WTC11 (cell line): ENCODE measurements at regions not wholly inside any gene's neighbourhood (a gene's known extent, or its start where the extent isn't known, plus 50 kb on each side); places are given as distances from the start of the nearest gene placed in this dataset.

Experiments
- ATAC-seq: fragments of 200-7000 bp; cut with Tn5 transposase; 2 replicates; pipeline ENCODE4 v1.10.0; 2021; ENCODE audit warnings: mild to moderate bottlenecking, moderate library complexity
- CTCF ChIA-PET: fragments of 300-600 bp; sonication (Branson Sonifier 250); formaldehyde crosslinking; loops from one replicate; lab custom pipeline; 2021; ENCODE audit warnings: antibody characterized with exemption; lab: Charles Lee
- POLR2A ChIA-PET: fragments of 350-600 bp; sonication (Branson Sonifier 250); formaldehyde crosslinking; loops from one replicate; lab custom pipeline; 2021; ENCODE audit warnings: antibody characterized with exemption; lab: Charles Lee
- DNase-seq: peaks from one replicate; pipeline ENCODE4 v3.0.0; 2021; ENCODE audit warnings: low spot score
- H3K27ac Mint-ChIP-seq: 2 replicates; pipeline ENCODE4 v1.8.0; 2021; ENCODE audit warnings: mixed read lengths
- H3K27me3 Mint-ChIP-seq: 2 replicates; pipeline ENCODE4 v1.8.0; 2021; ENCODE audit warnings: low read depth, mild to moderate bottlenecking, moderate library complexity, mixed read lengths
- H3K36me3 Mint-ChIP-seq: 2 replicates; pipeline ENCODE4 v1.8.0; 2021; ENCODE audit warnings: mixed read lengths
- H3K4me1 Mint-ChIP-seq: 2 replicates; pipeline ENCODE4 v1.8.0; 2022; ENCODE audit warnings: mixed read lengths
- H3K4me3 Mint-ChIP-seq: 2 replicates; pipeline ENCODE4 v1.8.0; 2021; ENCODE audit warnings: mild to moderate bottlenecking, moderate library complexity, mixed read lengths
- H3K9me3 Mint-ChIP-seq: 2 replicates; pipeline ENCODE4 v1.8.0; 2021; ENCODE audit warnings: mixed read lengths
- AR ChIP-seq: fragments of 250-450 bp; sonication (Bioruptor Pico); IDR thresholded peaks from 2 replicates; pipeline ENCODE4 v1.9.0; 2021; ENCODE audit warnings: mild to moderate bottlenecking
- ERG ChIP-seq: fragments of 250-450 bp; sonication (Bioruptor Pico); IDR thresholded peaks from 2 replicates; pipeline ENCODE4 v1.8.0; 2021; ENCODE audit warnings: mild to moderate bottlenecking
- FOXP4 ChIP-seq: sonication (generic); formaldehyde crosslinking; IDR thresholded peaks from 2 replicates; pipeline ENCODE4 v1.8.0; 2022; ENCODE audit warnings: mild to moderate bottlenecking, missing genetic modification reagents
- HMGA2 ChIP-seq: fragments of 250-450 bp; sonication (Bioruptor Pico); IDR thresholded peaks from 2 replicates; pipeline ENCODE4 v1.4.0; 2021; ENCODE audit warnings: mild to moderate bottlenecking, moderate library complexity
- IRF2 ChIP-seq: sonication (generic); formaldehyde crosslinking; IDR thresholded peaks from 2 replicates; pipeline ENCODE4 v1.8.0; 2022; ENCODE audit warnings: low read depth, missing genetic modification reagents, borderline replicate concordance
- JAZF1 ChIP-seq: fragments of 250-450 bp; sonication (Bioruptor Pico); IDR thresholded peaks from 2 replicates; pipeline ENCODE4 v1.9.0; 2021; ENCODE audit warnings: moderate library complexity, mild to moderate bottlenecking, inconsistent platforms
- JUN ChIP-seq: sonication (generic); formaldehyde crosslinking; IDR thresholded peaks from 2 replicates; pipeline ENCODE4 v1.8.0; 2023; ENCODE audit warnings: mild to moderate bottlenecking, missing genetic modification reagents
- MAX ChIP-seq: sonication (generic); formaldehyde crosslinking; IDR thresholded peaks from 2 replicates; pipeline ENCODE4 v1.8.0; 2022; ENCODE audit warnings: mild to moderate bottlenecking, missing genetic modification reagents
- NFYB ChIP-seq: sonication (generic); formaldehyde crosslinking; conservative IDR thresholded peaks from 2 replicates; pipeline ENCODE4 v1.8.0; 2022; ENCODE audit warnings: low read depth, missing genetic modification reagents
- PRDM15 ChIP-seq: sonication (generic); formaldehyde crosslinking; IDR thresholded peaks from 2 replicates; pipeline ENCODE4 v1.8.0; 2022; ENCODE audit warnings: missing genetic modification reagents
- SOX15 ChIP-seq: fragments of 250-450 bp; sonication (Bioruptor Pico); IDR thresholded peaks from 2 replicates; pipeline ENCODE4 v1.9.0; 2021; ENCODE audit warnings: mild to moderate bottlenecking
- TEAD4 ChIP-seq: sonication (generic); formaldehyde crosslinking; IDR thresholded peaks from 2 replicates; pipeline ENCODE4 v1.8.0; 2022; ENCODE audit warnings: mild to moderate bottlenecking, missing genetic modification reagents
- ZNF317 ChIP-seq: sonication (generic); formaldehyde crosslinking; IDR thresholded peaks from 2 replicates; pipeline ENCODE4 v1.8.1; 2023; ENCODE audit warnings: low read depth, mild to moderate bottlenecking, moderate library complexity, missing genetic modification reagents, borderline replicate concordance
- ZNF425 ChIP-seq: fragments of 250-450 bp; sonication (Bioruptor Pico); conservative IDR thresholded peaks from 2 replicates; pipeline ENCODE4 v1.9.0; 2021; ENCODE audit warnings: mild to moderate bottlenecking

GRCh38 chr1:63073309-63074306 is 248.8 kb upstream of the FOXD3 start (continued):
- peak; percentile 57 for TF ChIP-seq PRDM15

GRCh38 chr1:63074321-63074720 is 248.0 kb upstream of the FOXD3 start:
- peaks cover 20% of the 10 kb centered on the region for H3K4me1 Mint-ChIP-seq
- no peak overlapping the region for H3K27ac Mint-ChIP-seq
- TF ChIP-seq ZNF425: no peak
- TF ChIP-seq JAZF1: no peak
- TF ChIP-seq PRDM15: no peak
- no peak for TF ChIP-seq JUN
- TF ChIP-seq ZNF317 (CRISPR knock-in tag): no peak
- TF ChIP-seq SOX15: no peak
- ChIA-PET CTCF (interaction anchor here (1.0 to 1.2 kb wide), 2 partner anchors 14 kb away, joined by 3 to 4 read pairs; no protein-coding TSS in a partner anchor), POLR2A (no interaction called here)
- peak overlapping the region; percentile 72 for H3K4me3 Mint-ChIP-seq
- ATAC-seq (peak; percentile 64), DNase-seq (no peak)
- peaks cover 9% of the 10 kb centered on the region; the same call in 1 of the 2 replicates for H3K9me3 Mint-ChIP-seq
- H3K27me3 Mint-ChIP-seq: peaks cover 42% of the 10 kb centered on the region
- no peaks in the 10 kb centered on the region for H3K36me3 Mint-ChIP-seq

GRCh38 chr1:63082766-63083165 is 239.6 kb upstream of the FOXD3 start:
- CTCF ChIA-PET: no interaction called here
- H3K9me3 Mint-ChIP-seq: no peaks in the 10 kb centered on the region; the same call in 1 of the 2 replicates
- H3K4me1 Mint-ChIP-seq: peaks cover under 1% of the 10 kb centered on the region
- H3K4me3 Mint-ChIP-seq: no peak overlapping the region
- POLR2A ChIA-PET: no interaction called here
- DNase-seq (no peak), ATAC-seq (no peak)
- no peak overlapping the region for H3K27ac Mint-ChIP-seq
- H3K27me3 Mint-ChIP-seq: no peaks in the 10 kb centered on the region
- H3K36me3 Mint-ChIP-seq: no peaks in the 10 kb centered on the region
- TF ChIP-seq MAX (CRISPR knock-in tag) (no peak), TEAD4 (CRISPR knock-in tag) (no peak), FOXP4 (CRISPR knock-in tag) (no peak), NFYB (CRISPR knock-in tag) (no peak), ERG (no peak), AR (no peak), IRF2 (CRISPR knock-in tag) (no peak), HMGA2 (CRISPR knock-in tag) (no peak)
